ENCODE measurements at regions not wholly inside any gene's neighbourhood (a gene's known extent, or its start where the extent isn't known, plus 50 kb on each side); places are given as distances from the start of the nearest gene placed in this dataset.

- Histone ChIP-seq H3K27me3 (no peaks in the 10 kb centered on the region), H3K36me3 (no peaks in the 10 kb centered on the region), H3K4me3 (no peak overlapping the region), H3K27ac (no peak overlapping the region), H3K9me3 (no peaks in the 10 kb centered on the region), H3K4me1 (no peaks in the 10 kb centered on the region)
- intact Hi-C loops (cut with DNase I), result no loop called here
- DNase-seq (ENCODE audit: extremely low spot score in 2 of 2), result no peak
- TF ChIP-seq POLR2A (IDR thresholded peaks at IDR 0.05) (no peak), CTCF (IDR thresholded peaks at IDR 0.05) (no peak), POLR2AphosphoS5 (IDR thresholded peaks at IDR 0.05; ENCODE audit: insufficient read depth in 1 of 2, low read depth in 1 of 2) (no peak)
These were observed 308.5 kb upstream of the MEOX2 start for GRCh38 chr7:15995027-15995426.

GRCh38 chr7:15989194-15989593 lies 302.7 kb upstream of the MEOX2 start:
- DNase-seq (ENCODE audit: extremely low spot score in 2 of 2), result no peak
- H3K4me1 ChIP-seq, result no peaks in the 10 kb centered on the region
- H3K9me3 ChIP-seq, result no peaks in the 10 kb centered on the region
- no peaks in the 10 kb centered on the region for H3K36me3 ChIP-seq
- H3K27me3 ChIP-seq, result no peaks in the 10 kb centered on the region
- no peak overlapping the region for H3K27ac ChIP-seq
- no peak overlapping the region for H3K4me3 ChIP-seq
- no peak for TF ChIP-seq CTCF (IDR thresholded peaks at IDR 0.05)
- intact Hi-C loops (cut with DNase I), result no loop called here

- intact Hi-C loops (cut with DNase I), result no loop called here
- no peaks in the 10 kb centered on the region for H3K36me3 ChIP-seq
- no peaks in the 10 kb centered on the region for H3K9me3 ChIP-seq
- H3K27me3 ChIP-seq, result no peaks in the 10 kb centered on the region
- TF ChIP-seq POLR2A (IDR thresholded peaks at IDR 0.05), result no peak
- no peak for TF ChIP-seq POLR2AphosphoS5 (IDR thresholded peaks at IDR 0.05; ENCODE audit: insufficient read depth in 1 of 2, low read depth in 1 of 2)
- TF ChIP-seq CTCF (IDR thresholded peaks at IDR 0.05), result no peak
- DNase-seq (ENCODE audit: extremely low spot score in 2 of 2), result no peak
- H3K4me3 ChIP-seq, result no peak overlapping the region
- H3K4me1 ChIP-seq, result no peaks in the 10 kb centered on the region
- no peak overlapping the region for H3K27ac ChIP-seq
These were observed 299.3 kb upstream of the MEOX2 start for GRCh38 chr7:15985587-15986384.

- no peak overlapping the region for H3K4me3 ChIP-seq
- H3K27ac ChIP-seq, result no peak overlapping the region
- TF ChIP-seq POLR2AphosphoS5 (IDR thresholded peaks at IDR 0.05; ENCODE audit: insufficient read depth in 1 of 2, low read depth in 1 of 2), result no peak
- TF ChIP-seq POLR2A (IDR thresholded peaks at IDR 0.05), result no peak
- TF ChIP-seq CTCF (IDR thresholded peaks at IDR 0.05), result no peak
- DNase-seq (ENCODE audit: extremely low spot score in 2 of 2), result no peak
- no peaks in the 10 kb centered on the region for H3K36me3 ChIP-seq
- no peaks in the 10 kb centered on the region for H3K27me3 ChIP-seq
- H3K4me1 ChIP-seq, result no peaks in the 10 kb centered on the region
- intact Hi-C loops (cut with DNase I), result no loop called here
- H3K9me3 ChIP-seq, result no peaks in the 10 kb centered on the region
These were observed 291.2 kb upstream of the MEOX2 start for GRCh38 chr7:15977663-15978062.

GRCh38 chr7:15972862-15973275 lies 286.4 kb upstream of the MEOX2 start:
- no peaks in the 10 kb centered on the region for H3K27me3 ChIP-seq
- no peak for TF ChIP-seq POLR2A (IDR thresholded peaks at IDR 0.05)
- TF ChIP-seq POLR2AphosphoS5 (IDR thresholded peaks at IDR 0.05; ENCODE audit: insufficient read depth in 1 of 2, low read depth in 1 of 2), result no peak
- no peak for TF ChIP-seq CTCF (IDR thresholded peaks at IDR 0.05)
- H3K27ac ChIP-seq, result no peak overlapping the region
- no peaks in the 10 kb centered on the region for H3K4me1 ChIP-seq
- intact Hi-C loops (cut with DNase I), result no loop called here
- H3K4me3 ChIP-seq, result no peak overlapping the region
- no peak for DNase-seq (ENCODE audit: extremely low spot score in 2 of 2)
- no peaks in the 10 kb centered on the region for H3K9me3 ChIP-seq
- no peaks in the 10 kb centered on the region for H3K36me3 ChIP-seq

All from vagina (tissue), 2 donors.